Muscle of arm (tissue), 1 donor: ENCODE measurements at regions not wholly inside any gene's neighbourhood (a gene's known extent, or its start where the extent isn't known, plus 50 kb on each side); places are given as distances from the start of the nearest gene placed in this dataset.

Experiments used
- DNase-seq: peaks from one replicate; pipeline ENCODE4 v3.0.0-alpha.2; 2013

DNA sequence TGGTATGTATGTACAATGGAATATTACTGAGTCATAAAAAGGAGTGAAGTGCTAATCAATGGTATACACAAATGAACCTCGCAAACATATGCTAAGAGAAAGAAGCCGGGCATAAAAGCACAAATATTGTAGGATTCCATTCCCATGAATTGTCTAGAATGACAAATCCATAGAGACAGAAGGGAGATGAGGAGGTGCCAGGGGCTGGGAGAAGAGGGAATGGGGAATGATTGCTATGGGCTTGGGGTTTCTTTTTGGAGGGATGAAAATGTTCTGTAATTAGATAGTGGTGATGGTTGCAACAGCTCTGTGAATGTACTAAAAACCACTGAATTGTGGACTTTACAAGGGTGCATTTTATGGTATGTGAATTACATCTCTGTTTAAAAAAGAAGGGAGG is 73.5 kb downstream of the GLI2 start:
- DNase-seq: no peak

DNA sequence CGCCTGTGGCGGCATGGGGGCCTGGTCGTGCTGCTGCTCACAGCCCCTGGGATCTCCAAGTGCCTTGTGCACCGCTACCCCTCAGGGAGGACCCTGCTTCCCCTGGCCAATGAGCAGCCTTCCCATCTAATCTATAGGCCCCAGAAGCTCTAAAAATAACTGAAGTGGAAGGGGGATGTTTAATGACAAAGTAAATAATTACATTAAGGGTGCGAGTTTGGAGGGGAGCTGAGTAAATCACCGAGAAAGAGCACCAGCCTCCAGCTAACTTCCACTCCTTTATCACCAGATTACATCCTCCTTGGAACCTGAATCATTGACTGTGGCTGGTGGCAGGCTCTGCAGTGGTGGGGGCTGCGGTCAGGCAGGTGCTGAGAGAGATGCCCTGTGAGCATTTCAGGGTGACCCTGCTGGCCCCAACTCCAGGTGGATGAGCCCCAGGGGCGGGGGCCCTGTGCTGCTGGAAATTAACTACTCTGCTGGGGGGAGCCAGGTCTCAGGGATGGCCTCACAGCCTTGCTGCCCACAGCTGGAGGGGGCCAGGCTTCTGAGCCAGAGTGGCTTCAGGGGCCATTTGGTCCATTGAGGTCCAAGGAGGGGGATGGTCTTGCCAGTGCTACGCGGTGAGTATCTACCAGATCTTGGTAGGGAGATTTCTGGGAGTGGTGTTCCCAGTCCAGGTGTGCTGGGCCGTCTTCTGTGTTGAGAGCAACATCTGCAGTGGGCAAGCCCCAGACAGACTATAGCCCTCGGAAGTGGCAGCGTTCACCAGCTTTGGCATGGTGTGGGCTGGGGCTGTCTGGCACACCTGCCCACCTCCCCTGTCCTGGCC is 74.2 kb downstream of the GLI2 start:
- DNase-seq: no peak

DNA sequence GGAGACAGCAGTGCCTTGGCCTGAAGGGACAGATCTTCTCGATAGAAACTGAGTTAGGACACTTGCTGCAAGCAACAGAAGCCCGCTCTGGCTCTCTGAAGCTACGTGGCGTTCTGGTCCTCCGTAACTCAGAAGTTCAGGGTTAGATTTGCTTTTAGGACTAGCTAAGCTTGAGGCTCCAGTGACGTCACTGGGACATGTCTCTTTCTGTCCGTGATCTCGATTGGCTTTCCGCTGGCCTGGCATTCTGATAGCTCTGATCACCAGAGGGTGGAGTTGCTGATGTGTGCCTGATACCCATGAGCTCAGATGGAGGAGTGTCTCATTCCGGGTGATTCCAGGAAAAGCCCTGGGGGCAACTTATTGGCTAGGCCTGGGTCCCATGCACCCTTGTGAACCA is 75.0 kb downstream of the GLI2 start:
- DNase-seq: no peak

DNA sequence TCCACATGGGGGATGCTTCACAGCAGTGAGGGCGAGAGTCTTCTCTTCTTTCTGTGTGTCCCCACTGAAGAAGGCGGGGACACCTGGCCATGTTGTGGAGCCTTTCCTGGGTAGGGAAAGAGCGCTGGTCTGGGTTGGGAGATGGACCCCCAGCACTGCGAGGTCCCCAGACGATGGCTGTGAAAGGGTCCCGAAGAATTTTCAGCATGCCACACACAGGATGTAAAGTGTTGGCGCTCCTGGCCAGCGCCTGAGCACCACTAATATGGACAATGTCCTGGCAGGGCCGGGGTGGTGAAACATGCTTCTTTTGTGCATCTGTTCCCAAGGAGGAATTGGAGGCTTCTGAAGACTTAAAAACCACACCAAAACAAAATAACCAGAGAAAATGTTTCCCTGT is 77.2 kb downstream of the GLI2 start:
- no peak for DNase-seq

DNA sequence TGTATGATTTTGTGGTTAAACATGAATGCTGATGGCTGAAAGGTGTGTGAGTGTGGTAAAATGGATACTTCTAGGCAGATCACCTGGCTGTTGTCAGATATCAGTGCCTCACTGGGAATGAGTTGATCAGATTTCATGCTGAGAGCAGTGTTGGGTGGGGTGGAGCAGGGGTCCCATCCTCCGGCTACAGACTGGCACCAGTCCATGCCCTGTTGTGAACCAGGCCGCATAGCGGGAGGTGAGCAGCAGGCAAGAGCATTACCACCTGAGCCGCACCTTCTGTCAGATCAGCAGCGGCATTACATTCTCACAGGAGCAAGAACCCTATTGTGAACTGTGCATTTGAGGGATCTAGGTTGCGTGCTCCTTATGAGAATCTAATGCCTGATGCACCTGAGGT is 78.7 kb downstream of the GLI2 start:
- DNase-seq: no peak

DNA sequence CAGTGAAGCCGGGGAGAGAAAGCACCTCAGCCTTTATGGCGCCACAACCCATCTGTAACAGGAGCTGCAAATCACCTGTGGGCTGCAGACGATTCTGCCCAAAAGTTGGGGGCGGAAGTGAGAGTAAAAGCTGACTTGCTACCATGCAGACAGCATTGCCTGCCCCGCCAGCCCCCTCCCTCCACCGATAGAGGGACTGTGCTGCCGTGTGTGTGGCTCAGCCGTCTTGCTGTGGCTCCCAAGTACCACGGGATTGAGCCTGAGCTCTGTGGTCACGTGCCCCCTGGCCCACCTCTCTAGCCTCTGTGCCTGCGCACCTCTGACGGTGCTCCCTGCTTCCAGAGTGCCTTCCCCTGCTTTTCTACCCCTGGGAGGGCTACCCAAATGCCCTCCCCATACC is 79.6 kb downstream of the GLI2 start:
- no peak for DNase-seq

DNA sequence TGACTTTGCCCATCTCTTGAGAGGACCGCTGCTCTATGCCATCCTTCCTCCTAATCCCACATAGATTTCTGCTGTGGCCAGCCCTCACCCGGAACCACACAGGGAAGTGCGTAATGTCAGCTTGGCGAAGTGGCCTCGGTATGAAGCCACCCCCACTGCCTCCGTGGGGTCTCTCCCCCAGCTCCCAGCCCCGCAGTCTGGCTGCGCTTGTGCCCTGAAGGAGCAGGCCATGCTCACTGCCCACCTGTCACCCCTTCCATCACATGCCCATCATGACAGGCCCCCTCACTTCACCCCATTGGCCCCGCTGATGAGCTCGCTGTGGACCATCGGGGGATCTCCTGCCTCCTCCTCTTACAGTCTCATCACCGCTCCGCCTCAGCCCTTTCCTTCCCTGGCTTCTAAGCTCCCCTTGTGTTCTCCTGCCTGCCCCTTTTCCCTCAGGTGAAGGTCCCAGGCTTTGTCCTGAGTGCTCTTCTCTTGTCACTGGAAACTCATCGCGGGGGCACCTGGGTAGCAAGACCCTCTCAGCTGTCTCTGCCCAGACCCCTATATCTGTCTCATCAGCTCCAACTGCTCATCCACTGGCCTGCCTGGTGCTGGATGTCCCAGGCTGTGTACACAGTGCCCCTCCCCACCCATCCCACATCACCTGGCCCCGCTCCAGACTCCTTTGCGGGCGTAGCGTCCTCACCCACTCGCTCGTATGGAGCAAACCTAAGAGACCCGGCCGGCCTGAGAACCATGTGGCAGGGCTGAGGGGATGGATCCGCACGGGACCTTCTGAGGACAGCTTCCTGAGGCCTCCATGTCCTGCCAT is 81.7 kb downstream of the GLI2 start:
- DNase-seq: no peak

DNA sequence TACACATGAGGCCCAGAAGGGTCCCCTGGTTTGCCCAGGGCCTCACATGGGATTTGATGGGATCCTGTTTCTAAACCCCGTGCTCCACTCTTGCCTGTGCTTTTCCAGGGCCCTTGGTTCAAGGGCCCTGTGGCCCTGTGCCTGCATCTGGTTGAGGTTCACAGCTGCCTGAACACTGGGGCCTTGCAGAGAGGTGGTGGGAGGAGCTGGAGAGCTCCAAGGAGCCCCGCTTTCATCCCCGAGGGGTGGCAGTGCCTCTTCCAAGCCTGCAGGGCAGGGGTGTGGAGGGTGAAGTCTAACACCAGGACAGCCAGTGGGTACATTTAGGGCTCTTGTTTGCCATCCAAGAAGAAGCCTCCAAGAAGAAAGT is 82.3 kb downstream of the GLI2 start:
- no peak for DNase-seq

DNA sequence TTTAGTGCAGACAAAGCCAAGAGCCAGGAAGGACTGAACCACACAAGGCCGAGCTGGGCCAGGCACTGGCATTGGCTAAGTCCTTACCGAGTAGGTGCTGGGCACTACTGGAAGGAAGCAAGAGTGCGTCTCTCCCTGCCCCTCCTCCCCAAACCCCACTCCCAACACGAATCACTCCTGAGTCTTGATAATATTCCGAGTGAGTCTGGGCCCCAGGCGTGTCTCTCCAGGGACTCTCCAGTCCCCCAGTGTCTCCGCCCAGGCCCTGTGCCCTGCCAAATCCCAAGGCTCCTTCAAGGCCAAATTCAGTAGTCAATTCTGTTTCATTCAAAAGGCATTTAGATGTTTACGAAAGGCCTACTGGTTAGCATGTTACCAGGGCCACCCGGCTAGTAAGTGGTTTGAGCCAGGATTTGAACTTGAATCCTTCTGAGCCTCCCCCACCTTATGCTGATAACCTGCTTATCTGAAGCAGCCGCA is 82.8 kb downstream of the GLI2 start:
- DNase-seq: no peak

DNA sequence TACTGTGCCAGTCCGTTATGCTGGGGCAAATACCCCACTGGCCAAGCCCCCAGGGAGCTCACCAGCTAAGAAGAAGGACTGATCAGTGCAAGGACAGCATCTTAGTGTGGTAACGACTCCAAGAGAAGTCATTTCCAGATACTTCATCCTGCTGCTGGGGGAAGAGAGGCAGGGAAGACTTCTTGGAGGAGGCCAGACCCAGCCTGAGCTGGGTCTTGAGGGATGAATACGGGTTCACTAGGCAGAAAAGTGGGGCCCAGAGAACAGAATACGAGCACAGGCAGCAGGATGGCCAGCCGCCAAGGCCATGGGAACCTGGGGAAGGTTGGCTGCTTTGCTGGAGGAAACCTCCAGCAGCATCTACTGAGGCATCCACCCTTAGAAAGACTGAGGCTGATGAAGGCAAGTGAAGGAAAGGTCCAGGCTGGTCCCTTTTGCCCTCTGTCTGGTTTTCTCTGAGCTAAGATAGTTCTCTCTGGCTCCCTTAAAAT is 84.1 kb downstream of the GLI2 start:
- peak; percentile 35 for DNase-seq

DNA sequence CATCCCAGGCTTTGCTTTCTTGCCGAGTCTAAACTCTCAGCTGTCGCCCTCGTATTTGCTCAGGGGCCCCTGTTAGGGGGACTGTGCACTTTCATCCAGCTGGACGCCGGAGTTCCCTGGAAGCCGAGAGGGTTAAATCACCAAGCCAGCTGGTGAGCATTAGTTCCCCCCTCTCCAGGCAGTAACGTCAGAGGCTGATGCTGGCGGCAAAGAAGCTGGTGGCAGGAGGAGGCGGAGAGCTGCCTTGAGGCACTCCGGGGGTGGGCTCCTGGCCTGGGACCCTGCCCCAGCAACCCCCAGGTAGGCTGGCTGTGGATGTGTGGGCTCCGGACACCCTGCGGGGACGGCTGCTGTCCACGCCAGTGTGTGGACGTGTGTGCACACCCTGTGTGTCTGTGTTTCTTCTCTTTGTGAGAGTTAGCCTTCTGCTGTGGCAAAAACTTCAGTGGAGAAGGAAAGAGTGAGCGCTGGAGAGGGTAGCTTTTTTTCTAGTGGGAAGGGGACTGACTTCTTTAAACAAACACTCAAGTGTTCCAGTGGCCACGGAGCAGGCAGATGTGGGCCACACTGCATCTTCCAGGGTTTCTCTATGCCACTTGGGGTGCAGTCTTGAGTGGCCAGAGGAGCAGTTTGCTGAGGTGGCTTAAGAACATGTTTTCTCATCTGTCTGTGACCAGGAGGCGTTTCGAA is 84.7 kb downstream of the GLI2 start:
- DNase-seq: peak; percentile 86

DNA sequence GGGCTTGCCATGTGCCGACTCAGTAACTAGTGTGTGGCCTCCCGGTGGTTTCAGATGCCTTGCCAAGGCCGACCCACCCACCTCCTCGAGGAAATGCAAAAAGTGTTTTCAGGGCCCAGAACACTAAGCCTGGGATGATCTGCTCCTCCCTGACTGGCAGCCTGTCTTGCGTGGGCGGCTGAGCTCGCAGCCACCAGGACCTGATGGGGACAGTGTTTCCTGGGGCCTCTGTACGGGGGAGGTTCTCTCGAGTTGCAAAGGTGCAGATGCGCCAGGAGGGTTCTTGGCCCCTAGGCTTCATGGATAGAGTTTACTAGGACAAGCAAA is 85.2 kb downstream of the GLI2 start:
- DNase-seq: peak; percentile 57

DNA sequence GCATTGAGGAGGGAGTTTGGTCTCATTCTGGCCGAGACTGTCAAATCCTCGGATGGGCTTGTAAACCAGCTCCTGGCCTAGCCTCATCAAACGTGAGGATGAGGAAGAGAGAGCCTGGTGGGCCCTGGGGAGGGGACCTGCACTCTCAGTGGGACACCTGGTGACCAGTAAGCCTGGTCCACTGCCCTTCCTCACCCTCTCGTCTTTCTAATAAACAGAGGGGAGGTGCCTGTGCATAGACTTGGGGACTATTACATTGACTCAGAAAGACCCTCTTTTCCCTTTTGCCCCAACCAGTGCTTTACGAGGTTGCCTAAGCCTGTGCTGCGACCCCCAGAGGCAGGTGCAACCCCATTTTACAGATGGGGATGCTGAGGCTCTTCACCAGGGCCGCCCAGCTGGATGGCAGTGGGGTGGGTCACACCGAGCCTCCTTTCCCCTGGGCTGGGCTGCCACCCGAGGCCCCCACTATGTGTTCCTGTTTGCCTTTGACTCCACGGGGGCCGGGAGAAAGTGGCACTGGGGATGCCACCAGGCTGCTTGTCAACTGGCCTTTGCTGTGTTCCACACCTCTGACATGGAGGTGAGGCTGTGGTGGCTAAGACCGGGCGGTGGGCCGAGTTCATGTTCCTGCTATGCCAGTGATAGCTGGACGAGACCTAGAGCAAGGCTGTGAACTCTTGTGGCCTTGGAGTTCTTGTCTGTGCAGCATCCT is 85.9 kb downstream of the GLI2 start:
- no peak for DNase-seq

DNA sequence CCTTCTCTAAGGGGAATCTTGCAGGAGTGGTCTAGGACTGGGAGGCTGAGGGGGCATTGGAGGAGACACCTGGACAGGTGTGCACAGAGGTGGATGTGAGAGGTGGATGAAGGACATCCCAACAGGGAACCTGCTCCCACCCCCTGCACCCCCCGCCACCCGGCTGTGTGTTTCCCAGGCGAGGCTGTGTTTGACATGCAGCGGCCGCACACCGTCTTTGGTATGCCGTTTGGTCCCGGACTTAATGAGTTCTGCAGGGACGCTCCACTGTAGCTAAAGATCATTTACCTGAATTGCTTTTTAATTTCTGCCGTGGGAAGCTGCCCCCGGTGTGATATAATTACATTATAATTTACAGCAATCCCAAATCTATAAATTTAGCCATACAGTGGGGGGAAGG is 87.3 kb downstream of the GLI2 start:
- DNase-seq: no peak

DNA sequence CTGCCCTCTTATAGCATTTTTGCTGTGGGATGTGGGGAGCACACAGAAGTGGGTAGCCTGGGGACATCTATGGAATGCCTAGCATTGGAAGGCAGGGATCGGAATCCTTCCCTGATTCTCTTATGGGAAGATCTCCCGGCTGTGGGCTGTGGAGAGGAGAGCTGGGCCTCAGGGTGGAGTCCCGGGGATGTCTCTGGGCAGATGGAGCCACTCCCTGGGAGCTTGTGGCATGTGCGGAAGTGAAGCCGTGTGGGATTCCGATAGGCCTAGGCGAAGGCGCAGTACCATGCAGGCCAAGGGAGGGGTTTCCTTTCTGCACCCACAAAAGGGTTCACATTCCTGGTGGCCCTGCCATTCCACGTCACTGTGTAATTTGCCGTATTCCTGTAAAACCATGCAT is 87.9 kb downstream of the GLI2 start:
- no peak for DNase-seq

DNA sequence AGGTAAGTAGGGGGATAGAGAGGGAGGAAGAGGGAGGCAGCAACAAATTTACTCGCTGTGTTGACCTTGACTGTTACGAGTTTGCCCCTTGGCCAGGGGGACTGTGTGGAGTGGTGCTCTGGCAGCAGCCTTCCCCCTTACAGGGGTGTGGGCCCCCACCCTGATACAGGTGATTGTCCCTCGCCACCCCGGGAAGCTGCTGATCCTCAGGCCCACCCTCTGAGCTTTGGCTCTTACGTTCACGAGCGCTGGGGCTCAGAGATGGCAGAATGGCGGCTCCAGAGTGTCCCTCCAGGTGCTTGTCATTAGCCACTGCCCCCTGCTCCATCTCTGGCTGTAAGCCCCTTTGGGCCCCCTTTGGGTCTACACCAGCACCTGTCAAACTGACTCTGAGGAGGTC is 88.6 kb downstream of the GLI2 start:
- no peak for DNase-seq

DNA sequence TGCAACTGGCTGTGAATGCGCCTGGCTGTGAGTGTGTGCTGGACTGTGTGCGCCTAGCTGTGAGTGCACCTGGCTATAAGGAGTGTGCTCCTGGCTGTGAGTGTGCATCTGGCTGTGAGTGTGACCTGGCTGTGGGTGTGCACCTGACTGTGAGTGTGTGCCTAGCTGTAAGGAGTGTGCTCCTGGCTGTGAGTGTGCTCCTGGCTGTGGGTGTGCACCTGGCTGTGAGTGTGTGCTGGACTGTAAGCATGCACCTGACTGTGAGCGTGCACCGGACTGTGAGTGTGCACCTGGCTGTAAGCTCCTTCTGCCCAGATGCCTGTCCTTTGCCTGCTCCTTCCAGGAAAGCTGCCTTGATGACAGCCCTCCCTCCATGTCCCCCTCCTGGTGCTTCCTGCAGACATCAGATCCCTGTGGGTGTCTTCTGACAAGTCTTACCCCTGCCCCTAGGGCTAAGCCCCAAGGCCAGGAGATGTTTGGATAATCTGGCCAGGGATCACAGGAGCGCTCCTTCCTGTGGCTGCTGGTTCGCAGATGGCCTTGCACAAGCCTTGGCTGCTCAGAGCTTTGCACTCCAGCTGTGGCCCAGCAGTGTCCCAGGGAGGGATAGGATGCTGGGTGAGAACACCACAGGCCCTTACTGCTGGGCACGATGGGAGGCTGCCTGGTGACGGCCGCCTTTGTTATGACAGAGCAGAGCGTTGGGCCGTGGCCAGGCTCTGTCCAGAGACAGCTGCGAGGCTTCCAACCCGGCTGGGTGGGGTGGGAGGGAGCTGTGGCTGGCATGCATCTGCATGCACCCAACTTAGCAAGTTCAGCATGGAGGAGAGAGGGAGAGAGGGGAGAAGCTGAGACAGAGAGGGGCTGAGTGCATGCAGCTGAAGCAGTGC is 89.9 kb downstream of the GLI2 start:
- DNase-seq: no peak

DNA sequence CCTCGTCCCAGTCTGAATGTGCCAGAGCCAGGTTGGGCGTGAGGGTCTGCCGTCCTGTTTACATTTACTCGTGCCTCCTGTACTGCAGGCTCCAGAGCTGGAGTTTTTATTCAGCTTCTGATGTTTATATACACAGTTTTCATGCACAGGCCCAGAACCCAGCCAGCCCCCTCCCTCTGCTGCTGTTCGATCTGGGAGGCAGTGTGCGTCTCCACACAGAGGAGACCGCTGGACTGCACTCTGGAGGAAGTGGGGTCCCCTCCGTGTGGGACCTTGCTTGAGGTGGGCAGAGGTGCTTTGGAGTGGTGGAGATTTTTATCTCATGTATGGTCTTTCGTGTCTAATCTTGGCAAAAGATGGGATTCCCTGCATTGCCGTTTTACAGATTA is 90.6 kb downstream of the GLI2 start:
- no peak for DNase-seq

DNA sequence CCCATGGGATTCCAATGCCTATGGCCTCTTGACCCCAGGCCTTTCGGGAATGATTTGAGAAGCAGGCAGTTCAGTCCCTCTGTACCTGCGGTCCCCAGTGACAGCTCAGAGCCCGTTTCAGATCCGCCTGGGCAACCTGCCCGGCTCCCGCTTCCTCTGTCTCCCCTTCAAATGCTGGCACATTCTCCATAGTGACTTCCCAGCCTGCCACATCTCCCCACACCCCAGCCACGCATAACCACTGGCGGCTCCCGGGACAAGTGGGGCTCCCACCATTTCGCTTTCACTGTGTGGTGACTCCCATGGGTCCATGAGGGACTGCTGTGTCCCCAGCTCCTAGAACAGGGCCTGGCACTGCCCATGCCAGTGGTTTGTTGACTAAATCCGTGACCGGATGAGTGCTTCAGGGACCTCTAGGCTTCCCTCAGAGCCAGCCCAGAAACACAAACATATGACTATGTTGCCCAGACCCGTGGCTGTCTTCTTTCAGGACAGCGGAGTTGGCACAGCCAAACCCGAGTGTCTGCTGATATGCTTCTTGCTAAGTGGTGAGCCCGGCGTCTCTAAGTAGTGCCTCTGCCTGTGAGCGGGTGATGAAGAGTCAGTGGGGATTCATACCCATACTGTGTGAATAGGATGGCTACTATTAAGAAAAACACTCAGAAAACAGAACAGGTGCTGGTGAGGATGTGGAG is 91.2 kb downstream of the GLI2 start:
- DNase-seq: no peak

DNA sequence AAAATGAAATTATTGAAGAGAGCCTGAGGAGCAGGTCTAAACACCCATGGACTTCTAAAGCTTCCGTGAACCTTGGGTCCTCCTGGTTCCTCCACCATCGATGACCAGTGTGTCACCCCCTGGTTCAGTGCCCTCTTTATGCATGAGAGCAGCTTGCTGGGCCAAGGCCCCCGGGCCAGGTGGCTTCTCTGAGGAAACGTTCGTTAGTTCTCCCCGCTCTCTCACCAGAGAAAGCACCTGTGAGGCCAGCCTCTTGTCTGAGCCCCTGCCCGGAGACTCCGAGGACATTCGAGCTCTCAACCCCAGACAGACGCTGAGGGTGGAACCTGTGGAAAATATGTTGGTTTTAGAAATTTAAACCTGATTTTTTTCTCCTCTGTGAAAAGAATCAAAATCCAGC is 92.4 kb downstream of the GLI2 start:
- DNase-seq: no peak
